ENCODE measurements at regions not wholly inside any gene's neighbourhood (a gene's known extent, or its start where the extent isn't known, plus 50 kb on each side); places are given as distances from the start of the nearest gene placed in this dataset.

GRCh38 chr13:65623148-65623547 lies 1607.0 kb downstream of the PCDH9 start:
- no peak overlapping the region for H3K4me3 ChIP-seq (ENCODE audit: low read depth, low read length)
- no peak for DNase-seq (ENCODE audit: low read depth)

GRCh38 chr13:65615506-65615905 lies 1614.6 kb downstream of the PCDH9 start:
- no peak for TF ChIP-seq CTCF (conservative IDR thresholded peaks at IDR 0.05; ENCODE audit: low read depth, low read length)
- DNase-seq (ENCODE audit: low read depth): no peak
- H3K4me3 ChIP-seq (ENCODE audit: low read depth, low read length): no peak overlapping the region

More at GRCh38 chr13:65623148-65623547, 1607.0 kb downstream of the PCDH9 start:
- no peak for TF ChIP-seq CTCF (conservative IDR thresholded peaks at IDR 0.05; ENCODE audit: low read depth, low read length)

GRCh38 chr13:65613004-65613403 lies 1617.1 kb downstream of the PCDH9 start:
- TF ChIP-seq CTCF (conservative IDR thresholded peaks at IDR 0.05; ENCODE audit: low read depth, low read length): peak; percentile 29
- no peak overlapping the region for H3K4me3 ChIP-seq (ENCODE audit: low read depth, low read length)
- no peak for DNase-seq (ENCODE audit: low read depth)

DNA sequence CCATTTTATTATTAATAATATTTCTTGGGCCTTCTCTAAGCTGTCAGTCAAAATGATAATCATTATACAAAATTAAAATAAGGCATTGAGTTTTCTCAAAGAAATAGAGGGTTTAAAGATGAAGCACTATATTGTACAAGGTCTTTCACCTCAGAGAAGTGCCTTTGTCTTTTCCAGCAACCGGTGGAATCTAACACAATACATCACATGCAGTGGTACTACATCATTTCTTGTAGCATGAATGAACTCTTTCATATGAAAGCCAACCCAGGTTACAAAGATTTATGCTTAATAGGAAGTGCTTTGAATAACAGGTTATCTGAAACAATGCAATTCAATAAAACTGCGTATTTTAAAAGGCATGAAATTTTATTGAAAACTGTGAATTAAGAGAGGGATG lies 1620.8 kb downstream of the PCDH9 start:
- no peak overlapping the region for H3K4me3 ChIP-seq (ENCODE audit: low read depth, low read length)
- no peak for TF ChIP-seq CTCF (conservative IDR thresholded peaks at IDR 0.05; ENCODE audit: low read depth, low read length)
- no peak for DNase-seq (ENCODE audit: low read depth)

GRCh38 chr13:65606622-65607021 lies 1623.5 kb downstream of the PCDH9 start:
- no peak for DNase-seq (ENCODE audit: low read depth)
- no peak for TF ChIP-seq CTCF (conservative IDR thresholded peaks at IDR 0.05; ENCODE audit: low read depth, low read length)
- no peak overlapping the region for H3K4me3 ChIP-seq (ENCODE audit: low read depth, low read length)

GRCh38 chr13:65605396-65605795 lies 1624.7 kb downstream of the PCDH9 start:
- no peak for TF ChIP-seq CTCF (conservative IDR thresholded peaks at IDR 0.05; ENCODE audit: low read depth, low read length)

GRCh38 chr13:65603160-65603559 lies 1627.0 kb downstream of the PCDH9 start:
- DNase-seq (ENCODE audit: low read depth): no peak
- H3K4me3 ChIP-seq (ENCODE audit: low read depth, low read length): no peak overlapping the region
- no peak for TF ChIP-seq CTCF (conservative IDR thresholded peaks at IDR 0.05; ENCODE audit: low read depth, low read length)

More at GRCh38 chr13:65605396-65605795, 1624.7 kb downstream of the PCDH9 start:
- no peak for DNase-seq (ENCODE audit: low read depth)
- H3K4me3 ChIP-seq (ENCODE audit: low read depth, low read length): no peak overlapping the region
